Islet precursor cell (in vitro differentiated cells): ENCODE measurements at regions not wholly inside any gene's neighbourhood (a gene's known extent, or its start where the extent isn't known, plus 50 kb on each side); places are given as distances from the start of the nearest gene placed in this dataset.
"Not testable (repeated sequence)": the region's sequence is repeated elsewhere in the genome, so short reads cannot be mapped to it uniquely, and the experiment has no call there.

Experiments used
- DNase-seq: peaks from one replicate; pipeline ENCODE4 v3.0.0-alpha.2; 2018

DNA sequence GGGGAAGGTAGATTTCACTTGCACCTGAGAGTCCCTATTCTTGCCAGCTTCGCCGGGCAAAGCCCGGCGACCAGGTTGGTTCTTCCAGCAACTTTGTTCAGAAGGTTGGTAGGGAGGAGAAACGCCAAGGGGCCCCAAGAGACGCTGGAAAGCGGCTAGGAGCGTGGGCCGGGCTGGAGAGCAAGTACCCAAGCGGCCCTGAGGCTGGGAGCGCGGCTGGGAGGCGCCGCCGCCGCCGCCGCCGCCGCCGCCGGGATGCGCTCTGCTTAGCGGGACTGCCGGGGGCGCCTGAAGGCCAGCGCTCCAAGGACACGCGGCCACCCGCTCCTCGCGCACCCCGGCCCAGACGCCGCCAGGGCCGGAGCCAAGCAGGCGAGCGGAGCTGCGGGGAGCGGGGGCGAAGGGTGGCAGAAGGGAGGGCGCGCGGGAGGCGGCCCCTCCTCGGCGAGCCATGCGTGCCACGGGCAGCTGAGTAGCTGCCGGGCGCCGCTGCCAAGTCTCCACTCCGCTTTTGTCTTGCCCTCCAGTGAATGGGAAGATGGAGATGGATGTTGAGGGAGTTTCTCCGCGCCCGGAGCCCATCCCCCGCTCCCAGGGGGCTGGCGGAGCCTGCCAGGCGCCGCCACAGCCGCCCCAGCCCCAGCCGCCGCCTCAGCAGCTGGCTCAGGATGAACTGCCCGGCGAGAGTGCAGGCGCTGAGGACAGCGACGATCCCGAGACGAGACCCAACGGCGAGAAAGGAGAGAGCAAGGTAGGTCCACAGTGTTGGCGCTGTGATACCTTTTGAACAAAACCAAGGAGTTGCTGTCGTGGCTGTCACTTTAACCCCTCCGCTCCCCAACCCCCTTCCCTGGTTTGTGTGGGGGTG, 227.4 kb upstream of the AZI2 start:
- DNase-seq: peak; percentile 80

DNA sequence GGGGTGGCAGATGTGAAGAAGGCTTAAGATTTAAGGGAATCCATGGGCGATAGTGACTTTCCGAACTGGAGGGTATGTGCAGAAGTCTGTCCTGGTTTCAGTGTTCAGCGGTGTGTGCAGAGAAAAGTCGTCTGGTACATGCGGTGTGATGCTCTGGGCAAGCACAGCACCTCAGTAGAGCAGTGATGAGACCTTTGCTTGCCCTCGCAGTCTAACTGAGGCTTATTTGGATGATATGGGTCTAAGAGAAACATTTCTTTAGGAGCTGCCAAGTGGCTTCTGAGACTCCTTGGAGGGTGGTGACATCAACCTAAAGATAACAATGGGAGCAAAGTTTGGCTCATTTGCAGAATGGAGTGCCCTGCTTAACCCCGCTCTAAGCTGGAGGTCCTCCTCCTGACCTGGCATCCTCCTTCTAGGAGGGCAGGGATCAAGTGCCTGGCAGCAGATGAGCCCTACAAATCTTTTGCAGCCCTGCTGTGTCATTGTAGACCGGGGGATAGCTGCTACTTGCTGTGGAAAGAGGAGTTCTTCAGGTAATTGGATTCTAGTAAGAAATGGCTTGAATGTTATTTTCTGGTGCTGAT, 228.1 kb upstream of the AZI2 start:
- DNase-seq: peak; percentile 56

DNA sequence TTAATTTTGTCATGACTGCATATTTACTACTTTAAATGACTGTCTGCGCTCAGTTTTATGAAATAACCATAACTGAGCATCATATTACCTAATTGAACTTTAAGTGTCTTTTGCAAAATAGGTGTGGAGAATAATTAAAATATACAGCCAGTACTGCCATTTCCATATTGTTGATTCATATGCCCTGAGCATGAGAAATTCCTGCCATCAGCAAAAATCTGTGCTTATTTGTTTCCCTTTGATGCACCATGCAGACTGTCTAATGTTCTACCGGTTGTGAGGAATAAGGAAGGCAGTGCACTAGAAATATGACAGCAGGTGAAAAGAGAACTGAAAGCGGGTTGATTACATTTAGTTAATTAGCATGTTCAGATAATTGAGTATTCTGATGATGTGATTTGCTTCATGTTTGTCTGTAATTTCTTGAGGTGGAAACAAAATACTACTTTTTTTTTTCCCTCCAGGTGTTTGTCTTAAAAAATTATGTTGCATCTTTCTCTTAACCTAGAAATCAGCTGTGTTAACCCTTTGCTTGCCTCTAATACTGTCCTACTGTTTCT, 229.4 kb upstream of the AZI2 start:
- DNase-seq: no peak

DNA sequence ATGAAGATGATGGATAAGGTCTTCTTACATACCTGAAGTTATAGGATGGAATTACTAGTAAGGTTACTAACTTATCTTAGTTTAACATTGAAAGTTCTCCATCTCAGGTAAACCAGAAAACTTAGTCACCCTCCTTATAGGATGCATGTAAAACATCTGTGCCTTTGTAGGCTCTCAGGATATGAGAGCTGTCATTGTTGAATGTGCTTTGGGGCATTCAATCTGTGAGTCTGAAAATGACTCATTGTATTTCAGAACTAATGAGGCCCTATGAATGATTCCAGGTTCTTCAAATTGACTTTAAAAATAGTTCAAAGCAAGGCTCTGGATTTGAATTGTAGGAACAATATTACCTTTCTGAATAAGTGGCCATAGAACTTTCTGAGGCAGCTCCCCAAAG, 237.7 kb upstream of the AZI2 start:
- no peak for DNase-seq

DNA sequence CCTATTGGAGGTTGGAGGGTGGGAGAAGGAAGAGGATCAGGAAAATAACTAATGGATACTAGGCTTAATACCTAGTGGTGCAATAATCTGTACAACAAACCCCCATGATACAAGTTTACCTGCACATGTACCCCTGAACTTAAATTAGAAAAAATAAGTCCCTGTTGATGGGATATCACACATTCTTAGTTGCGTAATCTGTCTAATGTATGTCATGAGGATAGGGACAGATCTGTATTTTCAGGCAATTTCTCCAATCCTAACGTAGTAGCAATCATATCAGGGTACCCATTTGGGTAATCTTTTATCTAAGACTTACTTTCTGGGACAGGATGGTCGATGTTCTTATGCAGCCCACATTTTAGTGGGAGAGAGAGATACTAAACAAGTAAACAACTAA, 239.1 kb upstream of the AZI2 start:
- DNase-seq: no peak

DNA sequence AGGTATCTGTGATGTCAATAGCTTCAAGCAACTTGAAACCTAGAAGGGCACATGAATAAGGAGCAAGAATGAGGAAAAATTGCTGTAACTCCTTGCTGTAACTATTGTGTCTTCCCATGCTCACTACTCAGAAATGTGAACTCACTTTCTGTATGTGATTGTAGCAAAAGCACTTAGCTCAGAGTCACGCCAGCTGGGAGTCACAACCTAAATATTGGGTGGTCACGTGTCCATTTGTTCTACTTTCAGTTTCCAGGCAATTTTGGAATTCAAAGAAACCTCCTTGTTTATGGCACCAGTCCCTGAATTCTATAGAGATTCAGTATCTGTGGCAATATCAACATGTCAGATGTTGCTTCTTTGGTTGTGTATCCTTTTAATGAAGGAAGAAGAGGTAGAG, 241.6 kb upstream of the AZI2 start:
- no peak for DNase-seq

DNA sequence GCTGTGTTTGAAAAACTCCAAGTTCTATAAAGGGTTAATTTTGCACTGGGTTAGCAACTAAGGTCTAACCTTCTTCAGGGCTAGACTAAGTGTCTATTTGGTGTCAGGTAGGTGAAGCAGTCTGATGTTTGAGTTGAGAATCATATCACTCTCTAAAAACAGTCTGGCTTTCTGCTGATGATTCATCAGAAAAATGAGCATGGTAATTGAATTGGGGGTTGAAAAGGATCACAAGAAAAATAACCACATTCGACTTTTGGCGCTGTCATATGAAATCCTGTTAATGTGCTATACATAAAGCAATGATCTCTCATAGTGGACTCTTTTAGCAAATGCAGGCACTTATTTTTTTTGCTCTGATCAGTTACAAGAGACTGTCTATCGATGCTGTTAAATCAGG, 242.2 kb upstream of the AZI2 start:
- no peak for DNase-seq

DNA sequence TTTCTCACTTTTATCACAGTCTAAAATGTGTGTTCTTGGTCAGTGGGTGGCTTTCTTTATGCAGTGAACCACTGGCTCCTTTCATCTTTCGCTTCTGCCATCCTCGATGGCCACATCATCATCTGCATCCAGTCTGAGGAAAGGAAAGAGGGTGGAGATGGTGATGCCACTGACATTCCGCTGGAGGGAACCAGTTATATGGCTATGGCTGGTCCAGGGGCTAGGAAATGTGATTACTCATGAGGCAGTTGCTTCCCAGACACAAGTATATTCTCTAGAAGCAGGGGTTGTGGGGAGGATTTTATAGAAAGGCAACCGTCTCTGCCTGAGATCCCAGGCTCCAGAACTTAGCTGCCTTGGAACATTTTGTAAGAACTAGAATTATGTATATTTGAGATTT, 246.7 kb upstream of the AZI2 start:
- DNase-seq: peak; percentile 61

DNA sequence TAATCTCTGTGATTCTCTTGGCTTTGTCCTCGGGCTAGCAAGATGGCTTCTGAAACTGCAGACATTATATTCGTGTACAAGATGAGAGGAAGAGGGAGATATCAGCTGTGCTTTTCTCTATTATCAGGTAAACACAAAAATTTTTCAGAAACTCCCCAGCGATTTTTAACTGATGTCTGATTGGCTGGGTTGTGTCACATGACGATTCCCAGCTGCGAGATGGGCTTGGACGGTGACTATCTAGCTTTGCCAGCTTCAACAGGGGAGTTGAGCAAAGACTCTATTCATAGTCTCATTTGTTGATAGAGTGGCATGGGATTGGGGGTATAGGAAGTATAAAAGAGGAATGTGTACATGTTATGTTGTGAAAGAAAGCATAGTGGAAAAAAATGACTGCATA, 248.8 kb upstream of the AZI2 start:
- no peak for DNase-seq

DNA sequence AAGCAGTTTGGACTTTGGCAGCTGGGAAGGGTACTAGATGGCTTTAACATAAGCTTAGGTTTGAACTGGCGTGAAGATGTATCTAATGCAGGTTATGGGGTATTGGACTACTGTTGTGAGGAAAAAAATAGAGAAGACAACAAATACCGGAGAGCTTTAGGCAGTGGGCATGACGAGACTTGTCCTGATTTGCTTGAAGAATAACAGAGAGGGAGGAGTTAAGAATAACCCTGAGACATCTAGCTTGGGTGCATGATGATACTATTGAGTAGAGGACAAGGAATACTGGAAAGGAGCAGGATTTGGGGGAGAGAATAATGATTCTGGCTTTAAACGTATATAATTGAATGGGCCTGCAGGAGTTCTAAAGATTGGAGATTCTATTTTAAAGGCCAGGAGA, 249.5 kb upstream of the AZI2 start:
- no peak for DNase-seq

DNA sequence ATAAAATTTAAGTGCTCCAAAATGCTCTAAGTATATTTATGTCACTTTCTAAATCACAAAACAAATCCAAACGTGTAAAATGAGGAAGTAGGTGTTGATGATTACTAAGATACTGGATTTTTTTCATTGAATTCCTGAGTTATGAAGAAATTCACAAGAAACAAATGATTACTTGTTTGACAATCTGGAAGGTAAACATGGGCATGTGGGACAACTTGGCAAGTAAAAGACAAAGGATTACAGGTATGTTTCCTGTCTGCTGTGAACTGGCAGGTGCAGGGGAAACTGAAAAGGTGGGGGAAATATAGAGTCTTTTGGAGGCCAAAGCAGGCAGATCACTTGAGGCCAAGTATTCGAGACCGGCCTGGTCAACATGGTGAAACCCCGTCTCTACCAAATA, 252.7 kb upstream of the AZI2 start:
- DNase-seq: no peak

DNA sequence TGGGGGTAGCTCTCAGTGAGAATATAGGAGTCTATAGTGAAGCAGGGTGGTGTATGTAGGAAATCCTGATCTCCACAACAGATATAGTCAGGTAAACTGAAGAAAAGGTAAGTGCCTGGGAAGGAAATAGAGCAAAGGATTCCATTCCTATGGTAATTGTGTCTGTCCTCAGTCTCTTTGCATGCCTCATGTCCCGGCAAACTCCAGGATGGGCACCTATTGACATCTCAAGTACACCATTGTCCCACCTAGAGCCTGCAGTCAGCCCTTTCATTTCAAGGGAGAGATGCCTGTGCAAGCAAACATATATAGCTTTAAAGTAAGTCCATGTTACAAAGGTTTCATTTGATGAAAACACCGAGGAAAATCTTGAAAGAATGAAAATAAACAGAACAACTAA, 257.7 kb upstream of the AZI2 start:
- no peak for DNase-seq

DNA sequence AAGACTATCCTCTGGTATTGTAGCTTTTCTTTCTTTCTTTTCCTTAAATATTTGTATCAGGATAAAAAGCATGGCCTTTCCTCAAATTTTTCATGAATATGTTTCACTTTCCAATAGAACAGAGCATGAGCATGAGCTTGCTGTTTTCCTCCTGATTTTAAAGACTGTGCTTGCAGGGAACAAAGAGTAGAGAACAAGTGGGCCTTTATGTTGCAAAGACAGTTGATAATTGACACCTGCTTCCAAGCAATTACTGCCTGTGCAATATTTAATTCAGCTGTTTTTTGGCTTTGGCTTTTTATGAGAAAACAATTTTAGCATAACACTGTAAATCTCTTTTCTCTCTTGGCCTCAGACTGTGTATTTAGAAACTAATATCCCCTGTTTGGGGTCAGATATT, 263.6 kb upstream of the AZI2 start:
- DNase-seq: no peak

DNA sequence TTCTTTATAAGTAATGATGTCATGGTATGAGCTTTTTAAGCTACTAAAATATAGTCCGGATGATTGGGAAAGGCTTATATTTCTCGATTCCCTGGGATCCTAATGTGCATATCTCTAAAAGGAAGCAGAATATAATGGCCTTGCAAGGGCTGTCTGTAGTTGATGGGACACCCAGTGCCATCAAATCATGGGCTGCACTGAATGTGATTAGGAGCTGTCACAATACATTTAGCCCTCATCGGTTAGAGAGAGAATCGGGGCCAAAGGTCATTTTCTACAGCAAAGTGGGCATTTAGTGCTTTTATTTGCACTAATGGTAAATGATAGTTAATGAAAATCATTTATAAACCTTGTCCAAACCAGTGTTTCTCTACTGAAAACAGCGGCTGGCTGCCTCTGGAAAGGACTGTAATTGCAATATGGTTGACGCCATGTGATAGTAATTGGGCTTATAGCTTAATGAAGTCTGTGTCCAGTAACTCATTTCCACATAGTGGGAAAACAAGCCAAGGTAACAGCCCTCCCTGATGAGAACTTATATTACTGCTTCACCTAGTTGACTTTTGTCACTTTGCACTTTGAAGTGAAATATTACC, 265.0 kb upstream of the AZI2 start:
- DNase-seq: no peak

DNA sequence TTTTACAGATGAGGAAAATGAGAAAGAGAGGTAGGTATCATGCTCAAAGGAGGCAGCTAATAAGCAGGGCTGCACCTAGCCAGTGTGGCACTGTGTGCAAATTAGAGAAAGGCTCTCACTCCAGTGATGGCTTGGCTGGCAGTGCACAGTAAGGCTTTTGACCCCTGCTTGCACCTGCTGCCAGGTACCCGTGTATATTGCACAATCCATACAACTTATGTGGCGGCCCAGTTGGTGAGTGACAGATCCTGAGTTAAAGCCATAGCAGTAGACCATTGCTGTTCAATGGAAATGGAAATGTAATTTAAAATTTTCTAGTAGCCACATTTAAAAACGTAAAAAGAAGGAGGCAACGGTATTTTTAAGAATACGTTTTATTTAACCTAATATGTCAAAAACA, 266.4 kb upstream of the AZI2 start:
- no peak for DNase-seq

DNA sequence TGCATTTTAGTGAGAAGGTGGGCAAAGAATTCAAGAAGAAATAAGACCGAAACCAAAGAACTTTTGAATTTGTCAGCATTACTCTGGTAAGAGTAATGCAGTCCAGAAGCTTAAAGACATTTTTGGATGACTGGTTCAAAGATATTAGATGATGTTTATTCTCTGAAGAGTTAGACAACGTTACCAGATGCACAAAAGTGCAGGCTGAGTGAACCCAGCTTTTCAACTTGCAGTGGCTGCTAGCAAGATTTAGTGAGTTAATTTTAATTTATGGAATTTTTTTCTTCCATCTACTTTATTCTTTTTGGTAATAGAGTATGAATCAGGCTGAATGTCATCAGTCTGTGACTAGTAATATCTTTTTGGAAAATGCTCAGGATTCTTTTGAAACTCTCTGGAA, 267.3 kb upstream of the AZI2 start:
- DNase-seq: no peak

DNA sequence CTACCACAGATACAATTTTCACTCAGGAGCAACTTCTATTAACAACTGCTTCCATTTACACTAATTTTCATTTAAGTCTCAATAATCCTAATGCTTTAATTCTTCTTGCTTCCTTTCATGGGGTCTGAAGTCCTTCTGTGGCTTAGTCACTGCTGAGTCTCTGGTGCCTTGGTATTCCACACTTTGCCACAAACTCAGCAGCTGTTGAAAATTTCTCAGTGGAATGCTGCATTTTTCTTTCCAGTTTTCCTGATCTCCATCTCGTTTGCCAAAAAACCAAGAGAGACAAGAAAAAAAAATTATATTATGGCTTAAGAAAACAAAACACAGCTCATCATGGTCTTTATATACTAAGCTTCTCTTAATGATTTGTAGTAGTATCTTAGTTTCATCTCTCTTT, 269.2 kb upstream of the AZI2 start:
- DNase-seq: no peak

DNA sequence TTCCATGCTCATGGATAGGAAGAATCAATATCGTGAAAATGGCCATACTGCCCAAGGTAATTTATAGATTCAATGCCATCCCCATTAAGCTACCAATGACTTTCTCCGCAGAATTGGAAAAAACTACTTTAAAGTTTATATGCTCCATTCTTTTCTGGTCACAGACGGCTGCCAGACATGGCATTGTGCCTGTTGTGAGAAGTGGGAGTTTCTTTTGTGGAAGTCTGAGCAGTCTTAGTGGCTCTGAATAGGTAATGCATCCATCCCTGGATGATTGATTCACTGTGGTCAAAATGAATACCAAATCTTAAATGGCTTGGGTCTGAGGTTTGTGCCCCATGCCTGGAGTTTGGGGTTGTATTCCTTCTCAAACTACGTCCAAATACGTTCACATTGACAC, 274.5 kb upstream of the AZI2 start:
- DNase-seq: no peak

DNA sequence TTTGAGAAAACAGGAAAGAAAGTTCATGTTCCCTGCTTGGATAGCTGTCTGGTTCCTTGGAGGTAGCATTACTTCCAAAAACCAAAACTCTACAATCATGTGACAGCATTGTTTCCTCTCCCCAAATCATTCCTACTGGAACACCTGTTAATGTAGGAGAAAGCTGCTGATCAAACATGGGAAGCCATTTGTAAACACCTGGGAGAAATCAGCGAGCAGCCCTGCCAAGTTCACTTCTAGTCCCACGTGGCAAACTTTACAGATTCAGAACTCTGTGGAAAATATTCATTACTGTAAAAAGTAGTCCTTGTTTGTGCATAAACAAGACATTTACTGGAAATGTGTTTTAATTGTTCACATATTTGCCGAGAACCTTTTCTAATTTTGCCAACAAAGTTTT, 275.5 kb upstream of the AZI2 start:
- no peak for DNase-seq

DNA sequence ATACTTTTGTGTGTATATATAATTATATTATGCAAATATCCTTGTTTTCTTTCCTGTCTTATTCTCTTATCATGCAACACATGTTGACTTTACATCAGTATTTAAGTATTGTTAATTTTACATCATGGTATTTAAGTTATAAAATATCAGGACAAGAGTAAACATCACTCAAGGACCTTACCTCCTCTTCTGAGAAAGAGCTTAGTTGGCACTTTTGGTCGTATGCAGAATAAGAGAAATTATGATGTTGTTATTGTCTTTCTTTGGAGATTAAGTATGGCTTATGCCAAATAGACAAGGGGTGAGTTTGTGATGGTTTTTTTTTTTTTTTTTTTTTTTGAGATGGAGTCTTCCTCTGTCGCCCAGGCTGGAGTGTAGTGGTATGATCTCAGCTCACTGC, 279.2 kb upstream of the AZI2 start:
- not testable (repeated sequence) for DNase-seq

DNA sequence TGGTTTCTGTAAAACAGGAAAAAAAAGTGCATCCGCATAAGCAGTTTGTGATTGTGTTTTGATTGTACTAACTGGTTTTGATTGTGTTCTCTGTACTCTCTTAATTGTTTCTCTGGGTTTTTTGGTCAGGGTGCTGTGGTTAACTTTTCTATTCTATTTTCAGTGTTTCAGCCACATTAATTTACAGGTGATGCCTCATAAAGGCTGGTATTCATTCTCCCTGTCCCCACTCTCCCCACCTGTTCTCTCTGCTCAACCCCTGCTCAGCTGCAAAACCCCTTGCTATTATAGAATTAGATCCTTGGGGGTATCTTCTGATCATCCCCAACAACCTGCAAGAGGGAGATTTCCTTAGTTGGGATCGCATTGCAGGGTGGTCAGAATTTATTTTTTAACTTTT, 285.4 kb upstream of the AZI2 start:
- no peak for DNase-seq

DNA sequence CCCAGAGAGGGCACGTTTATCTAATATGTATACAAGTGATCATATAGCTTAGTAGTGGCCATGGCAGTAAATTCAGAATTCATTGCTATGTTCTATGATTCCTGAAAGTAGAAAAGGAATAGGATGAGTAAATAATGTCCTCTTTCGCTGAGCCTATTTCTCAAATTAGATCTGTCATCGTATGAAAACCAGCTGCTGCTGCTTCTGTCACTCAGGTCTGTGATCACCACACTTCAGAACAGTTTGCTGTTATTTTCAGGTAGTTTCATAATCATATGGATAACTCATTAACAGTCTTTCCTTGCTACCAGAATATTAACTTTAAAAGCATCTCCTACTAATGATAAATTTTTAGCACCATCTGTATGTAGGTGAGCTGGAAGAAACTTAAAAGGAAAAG, 289.1 kb upstream of the AZI2 start:
- DNase-seq: no peak

DNA sequence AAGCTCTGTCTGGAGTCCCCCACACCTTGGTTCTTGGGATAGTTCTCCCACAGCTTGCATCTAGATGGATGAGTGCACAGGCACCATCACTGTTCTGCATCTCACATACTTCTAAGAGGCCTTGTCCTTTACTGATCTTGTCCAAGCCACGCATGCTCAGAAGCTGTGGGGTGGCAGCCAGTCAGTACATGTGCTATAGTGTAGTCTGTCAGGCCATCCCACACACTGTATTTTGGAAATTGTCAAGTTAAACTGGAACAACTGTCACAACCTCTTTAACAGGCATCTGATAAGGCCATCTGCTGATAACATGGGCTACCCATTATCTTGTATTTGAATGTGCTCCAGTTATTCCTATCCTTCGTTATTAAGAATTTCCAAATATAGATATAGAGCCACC, 296.5 kb upstream of the AZI2 start:
- no peak for DNase-seq

DNA sequence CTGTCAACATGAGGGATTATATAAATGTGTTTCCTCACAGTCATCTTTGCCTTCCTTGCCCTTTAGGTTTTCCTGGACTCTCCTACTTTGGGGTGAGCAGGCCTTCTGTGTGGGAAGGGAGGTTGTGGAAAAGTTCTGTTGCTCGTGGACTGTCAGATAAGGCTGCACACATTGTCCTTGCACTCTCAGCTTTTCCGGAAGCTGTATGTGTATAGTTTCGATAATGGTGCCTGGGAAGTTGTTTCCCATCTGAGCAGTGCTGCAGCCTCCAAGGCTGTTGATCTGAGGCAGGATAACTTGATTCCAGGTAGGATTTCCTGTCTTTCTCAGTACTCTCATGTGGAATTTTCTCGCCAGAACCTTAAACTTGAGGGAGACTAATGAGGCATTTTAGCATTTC, 297.8 kb upstream of the AZI2 start:
- DNase-seq: no peak
